H1 (cell line): ENCODE measurements at regions not wholly inside any gene's neighbourhood (a gene's known extent, or its start where the extent isn't known, plus 50 kb on each side); places are given as distances from the start of the nearest gene placed in this dataset.

ENCODE experiments used
- CTCF ChIA-PET: fragments of 300-600 bp; sonication (Branson Sonifier 250); formaldehyde crosslinking; loops from one replicate; lab custom pipeline; 2021; ENCODE audit not compliant: partially characterized antibody; lab: Charles Lee
- POLR2A ChIA-PET: fragments of 300-600 bp; sonication (Branson Sonifier 250); formaldehyde crosslinking; loops from one replicate; lab custom pipeline; 2021; ENCODE audit warnings: inconsistent platforms; ENCODE audit not compliant: partially characterized antibody; lab: Charles Lee
- DNase-seq, 2 experiments: peaks; one replicate each; pipeline versions ENCODE4 v3.0.0 to v3.0.0-alpha.2; 2010 to 2022; ENCODE audit warnings: low spot score in 2 of 2, low read depth in 1 of 2, mixed read lengths in 1 of 2
- FAIRE-seq: peaks from 2 replicates; lab custom pipeline; 2011; peaks lifted over from hg19 to GRCh38; lab: Jason Lieb, UNC
- H2AFZ ChIP-seq: 2 replicates; pipeline ENCODE4 v1.8.1; 2012; ENCODE audit warnings: low read length, inconsistent platforms
- H2AK5ac ChIP-seq: 2 replicates; pipeline ENCODE4 v1.6.1; 2013; ENCODE audit warnings: low read depth, low read length
- H2BK120ac ChIP-seq: replicated peaks from 2 replicates; pipeline ENCODE3; 2013; ENCODE audit warnings: low read depth, low read length, inconsistent platforms
- H2BK12ac ChIP-seq: 2 replicates; pipeline ENCODE4 v1.6.1; 2013; ENCODE audit warnings: low read depth, low read length
- H2BK15ac ChIP-seq: 2 replicates; pipeline ENCODE4 v1.6.1; 2013; ENCODE audit warnings: low read length
- H2BK20ac ChIP-seq: 2 replicates; pipeline ENCODE4 v1.6.1; 2013; ENCODE audit warnings: low read length
- H2BK5ac ChIP-seq: 2 replicates; pipeline ENCODE4 v1.6.1; 2013; ENCODE audit warnings: low read depth, low read length
- H3K14ac ChIP-seq: 2 replicates; pipeline ENCODE4 v1.6.1; 2013; ENCODE audit warnings: inconsistent platforms; ENCODE audit not compliant: insufficient read length
- H3K18ac ChIP-seq: 2 replicates; pipeline ENCODE4 v1.6.1; 2013; ENCODE audit warnings: low read length; ENCODE audit errors: extremely low read depth
- H3K23ac ChIP-seq: 2 replicates; pipeline ENCODE4 v1.6.1; 2013; ENCODE audit warnings: inconsistent platforms; ENCODE audit not compliant: insufficient read length
- H3K23me2 ChIP-seq: 2 replicates; pipeline ENCODE4 v1.6.1; 2013; ENCODE audit warnings: low read depth, low read length
- H3K27ac ChIP-seq: 2 replicates; pipeline ENCODE4 v1.6.1; 2011; ENCODE audit warnings: low read depth, low read length, inconsistent platforms
- H3K27me3 ChIP-seq, 4 experiments: replicated peaks in 1 of 4; 1 replicate in 1 of 4; 2 replicates in 3 of 4; pipeline versions ENCODE4 v1.6.1 to v1.8.1; 2011 to 2013; ENCODE audit warnings: low read length in 3 of 4, mild to moderate bottlenecking in 3 of 4, inconsistent platforms in 2 of 4, mixed read lengths in 2 of 4, moderate library complexity in 1 of 4; ENCODE audit not compliant: control insufficient read depth in 3 of 4, insufficient read depth in 3 of 4; ENCODE audit errors: extremely low read depth in 1 of 4
- H3K36me3 ChIP-seq, 4 experiments: 2 replicates each; pipeline versions ENCODE4 v1.6.1 to v1.8.1; 2011 to 2013; ENCODE audit warnings: mild to moderate bottlenecking in 4 of 4, low read length in 3 of 4, moderate library complexity in 2 of 4, control low read depth in 1 of 4, inconsistent platforms in 1 of 4; ENCODE audit not compliant: insufficient read depth in 4 of 4, control insufficient read depth in 2 of 4
- H3K4ac ChIP-seq: replicated peaks from 2 replicates; pipeline ENCODE3; 2013; ENCODE audit warnings: low read length, low read depth, mixed read lengths, inconsistent platforms; ENCODE audit not compliant: insufficient read length
- H3K4me1 ChIP-seq, 4 experiments: replicated peaks in 1 of 4; 1 replicate in 1 of 4; 2 replicates in 3 of 4; pipeline versions ENCODE4 v1.6.1 to v1.8.1; 2011 to 2013; ENCODE audit warnings: low read length in 3 of 4, inconsistent platforms in 2 of 4, mixed read lengths in 1 of 4; ENCODE audit not compliant: insufficient read depth in 4 of 4, control insufficient read depth in 3 of 4
- H3K4me2 ChIP-seq, 2 experiments: 2 replicates each; pipeline versions ENCODE4 v1.6.1 to v1.8.1; 2011 to 2013; ENCODE audit warnings: low read depth in 2 of 2, low read length in 2 of 2, control low read depth in 1 of 2, inconsistent platforms in 1 of 2, mild to moderate bottlenecking in 1 of 2; ENCODE audit not compliant: insufficient read depth in 1 of 2
- H3K4me3 ChIP-seq, 4 experiments: fragments of 200-600, 300-600 bp in 1 of 4; sonication (generic), shearing (Covaris generic), sonication (Bioruptor Twin) in 1 of 4; 2 replicates each; pipeline versions ENCODE4 v1.5.1 to v1.8.1; 2011 to 2016; ENCODE audit warnings: low read length in 4 of 4, low read depth in 3 of 4, control low read depth in 2 of 4, inconsistent platforms in 2 of 4, mild to moderate bottlenecking in 2 of 4, mixed read lengths in 1 of 4, moderate library complexity in 1 of 4; ENCODE audit not compliant: insufficient read depth in 2 of 4; ENCODE audit errors: extremely low read depth in 1 of 4
- H3K56ac ChIP-seq: replicated peaks from 2 replicates; pipeline ENCODE3; 2013; ENCODE audit warnings: low read depth, mild to moderate bottlenecking, mixed read lengths, low read length, inconsistent platforms; ENCODE audit not compliant: insufficient read length
- H3K79me1 ChIP-seq: 2 replicates; pipeline ENCODE4 v1.6.1; 2013; ENCODE audit warnings: low read depth, low read length, control low read depth
- H3K79me2 ChIP-seq, 2 experiments: 2 replicates each; pipeline versions ENCODE4 v1.6.1 to v1.8.1; 2012 to 2013; ENCODE audit warnings: low read length in 2 of 2, mild to moderate bottlenecking in 2 of 2, inconsistent platforms in 1 of 2; ENCODE audit not compliant: insufficient read depth in 2 of 2, control insufficient read depth in 1 of 2
- H3K9ac ChIP-seq, 4 experiments: replicated peaks in 1 of 4; 1 replicate in 1 of 4; 2 replicates in 3 of 4; pipeline versions ENCODE4 v1.6.1 to v1.8.1; 2011 to 2013; ENCODE audit warnings: low read depth in 3 of 4, low read length in 3 of 4, control low read depth in 2 of 4, mild to moderate bottlenecking in 2 of 4, moderate library complexity in 2 of 4, inconsistent platforms in 1 of 4; ENCODE audit errors: extremely low read depth in 1 of 4
- H3K9me3 ChIP-seq, 2 experiments: 2 replicates each; pipeline versions ENCODE4 v1.6.1 to v1.8.1; 2012 to 2013; ENCODE audit warnings: mild to moderate bottlenecking in 2 of 2, moderate library complexity in 2 of 2, control low read depth in 1 of 2, inconsistent platforms in 1 of 2, low read depth in 1 of 2, low read length in 1 of 2, mixed read lengths in 1 of 2; ENCODE audit not compliant: insufficient read depth in 2 of 2
- H4K20me1 ChIP-seq, 2 experiments: replicated peaks in 1 of 2; 2 replicates each; pipeline versions ENCODE3 to v1.8.1; 2011 to 2013; ENCODE audit warnings: inconsistent platforms in 2 of 2, low read length in 2 of 2, mild to moderate bottlenecking in 1 of 2; ENCODE audit not compliant: insufficient read depth in 2 of 2, control insufficient read depth in 1 of 2
- H4K5ac ChIP-seq: 2 replicates; pipeline ENCODE4 v1.6.1; 2013; ENCODE audit warnings: low read length, low read depth, mixed read lengths, inconsistent platforms; ENCODE audit not compliant: insufficient read length
- H4K8ac ChIP-seq: 2 replicates; pipeline ENCODE4 v1.8.0; 2013; ENCODE audit warnings: mild to moderate bottlenecking, moderate library complexity, low read length, inconsistent platforms; ENCODE audit not compliant: insufficient read depth; ENCODE audit errors: extremely low read depth
- H4K91ac ChIP-seq: replicated peaks from 2 replicates; pipeline ENCODE3; 2013; ENCODE audit warnings: low read length, mixed read lengths, inconsistent platforms; ENCODE audit not compliant: insufficient read length
- ASH2L ChIP-seq: fragments of 200-600, 300-600 bp; sonication (generic); IDR thresholded peaks from one replicate; pipeline ENCODE4 v1.7.1; 2017; ENCODE audit warnings: low read length
- BCL11A ChIP-seq, 2 experiments: IDR thresholded peaks; one replicate each; pipeline ENCODE4 v1.6.1; 2011; ENCODE audit warnings: low read depth in 2 of 2, low read length in 2 of 2, mild to moderate bottlenecking in 2 of 2
- CHD2 ChIP-seq: IDR thresholded peaks from 2 replicates; pipeline ENCODE4 v1.6.1; 2012; ENCODE audit warnings: low read length, improper control_type of control experiment
- CREB1 ChIP-seq: IDR thresholded peaks from 2 replicates; pipeline ENCODE4 v1.6.1; 2012; ENCODE audit warnings: inconsistent platforms
- FOSL1 ChIP-seq: IDR thresholded peaks from 2 replicates; pipeline ENCODE4 v1.6.1; 2011; ENCODE audit warnings: mild to moderate bottlenecking, low read depth, low read length, moderate library complexity; ENCODE audit not compliant: insufficient read depth
- JUN ChIP-seq: IDR thresholded peaks from 2 replicates; pipeline ENCODE4 v1.6.1; 2011; ENCODE audit warnings: low read depth, mild to moderate bottlenecking, improper control_type of control experiment, low read length
- NRF1 ChIP-seq: IDR thresholded peaks from 2 replicates; pipeline ENCODE4 v1.6.1; 2011; ENCODE audit warnings: mild to moderate bottlenecking, low read depth, low read length, improper control_type of control experiment
- PHF8 ChIP-seq: fragments of 200-600 bp; sonication (generic); conservative IDR thresholded peaks from 2 replicates; pipeline ENCODE4 v1.7.1; 2012; ENCODE audit warnings: low read depth, mild to moderate bottlenecking, inconsistent platforms, low read length, moderate library complexity
- SP1 ChIP-seq: IDR thresholded peaks from 2 replicates; pipeline ENCODE4 v1.6.1; 2011; ENCODE audit warnings: low read depth, low read length
- SP4 ChIP-seq: IDR thresholded peaks from 2 replicates; pipeline ENCODE4 v1.6.1; 2012; ENCODE audit warnings: low read length, inconsistent platforms
- SUZ12 ChIP-seq: fragments of 200-600 bp; sonication (generic); IDR thresholded peaks from 2 replicates; pipeline ENCODE4 v1.6.1; 2012; ENCODE audit warnings: mild to moderate bottlenecking, inconsistent platforms, low read length, moderate library complexity, mixed read lengths
- TAF1 ChIP-seq: IDR thresholded peaks from 2 replicates; pipeline ENCODE4 v1.6.1; 2011; ENCODE audit warnings: mild to moderate bottlenecking, low read depth, low read length
- WGBS, 2 experiments: shearing (Covaris generic) in 1 of 2; methylation state at CpG; one replicate each; pipeline versions ENCODE4 v1.1.6 to v1.1.7; 2013 to 2015; ENCODE audit warnings: low lambda C conversion rate in 2 of 2, mixed read lengths in 2 of 2, inconsistent platforms in 1 of 2, low coverage in 1 of 2, missing lambda C conversion rate in 1 of 2; ENCODE audit not compliant: insufficient replicate concordance in 2 of 2, insufficient coverage in 1 of 2, insufficient read length in 1 of 2; ENCODE audit errors: extremely low coverage in 1 of 2, missing lambda C conversion rate in 1 of 2; 5-methylcytosine and 5-hydroxymethylcytosine counted together

DNA sequence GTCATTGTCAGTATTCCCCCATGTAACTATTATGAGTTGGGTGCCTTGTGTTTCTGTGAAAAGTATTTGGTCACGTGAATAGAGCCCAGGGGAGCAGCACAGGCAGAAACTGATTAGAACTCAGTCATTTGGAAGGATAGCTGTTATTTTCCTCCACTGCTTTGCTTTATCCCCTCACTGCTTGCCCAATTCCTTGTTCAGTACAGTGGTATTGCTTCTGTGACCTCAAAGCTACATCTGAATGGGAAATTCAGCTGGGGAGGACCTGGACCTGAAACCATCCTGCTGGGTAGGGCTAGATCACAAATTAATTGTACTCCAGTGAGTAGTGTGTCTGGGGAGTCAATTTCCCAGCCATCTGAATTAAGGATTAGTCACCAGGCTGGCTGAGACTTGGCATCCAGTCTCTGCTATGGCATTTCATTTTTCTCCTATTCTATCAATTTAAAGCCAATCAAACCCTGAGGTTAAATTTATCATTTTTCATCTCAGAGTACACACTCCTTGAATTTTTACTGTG is 1231.6 kb upstream of the GYPC start:
- DNase-seq (no peak), FAIRE-seq (no peak)
- no peaks in the 10 kb centered on the region for H4K20me1 ChIP-seq
- no peaks in the 10 kb centered on the region for H3K79me1 ChIP-seq
- H3K14ac ChIP-seq: no peak overlapping the region
- TF ChIP-seq ASH2L (no peak), SP4 (no peak), SP1 (no peak), CREB1 (no peak), CHD2 (no peak), BCL11A (IDR thresholded peaks at IDR 0.05; ENCODE audit: low read depth in 2 of 2, low read length in 2 of 2) (no peak), NRF1 (no peak), FOSL1 (no peak), TAF1 (no peak), JUN (no peak), PHF8 (no peak), SUZ12 (no peak)
- no peak overlapping the region for H2AK5ac ChIP-seq
- H3K4me1 ChIP-seq: no peaks in the 10 kb centered on the region
- H3K56ac ChIP-seq: no peak overlapping the region
- no peak overlapping the region for H2BK20ac ChIP-seq
- no peak overlapping the region for H2BK15ac ChIP-seq
- ChIA-PET POLR2A (no interaction called here), CTCF (interaction anchor here (1.3 kb wide), 1 partner anchor 38 kb away, joined by 4 read pairs; no protein-coding TSS in a partner anchor)
- no peak overlapping the region for H3K9ac ChIP-seq
- H2BK120ac ChIP-seq: no peak overlapping the region
- H3K23me2 ChIP-seq: no peaks in the 10 kb centered on the region
- H4K91ac ChIP-seq: no peak overlapping the region
- no peak overlapping the region for H3K27ac ChIP-seq
- peaks cover 0 to 1% (median 0%) of the 10 kb centered on the region in 4 experiments; a peak in 1 of 7 replicates for H3K27me3 ChIP-seq
- H3K4ac ChIP-seq: no peak overlapping the region
- H4K5ac ChIP-seq: no peak overlapping the region
- no peaks in the 10 kb centered on the region for H3K36me3 ChIP-seq
- H2BK12ac ChIP-seq: no peak overlapping the region
- 86% methylated on average over 1 of the region's 1 CpG; no CpG with 5 or more reads in 1 of the 2 experiments for WGBS, 2 experiments
- H3K4me3 ChIP-seq: no peak overlapping the region
- no peak overlapping the region for H4K8ac ChIP-seq
- no peak overlapping the region for H3K23ac ChIP-seq
- peaks cover 0 to 6% of the 10 kb centered on the region in 2 experiments; a peak in 1 of 4 replicates for H3K9me3 ChIP-seq
- no peaks in the 10 kb centered on the region for H3K79me2 ChIP-seq
- no peak overlapping the region for H2BK5ac ChIP-seq
- H3K18ac ChIP-seq: no peak overlapping the region
- no peak overlapping the region for H2AFZ ChIP-seq
- H3K4me2 ChIP-seq: no peak overlapping the region
